GM23248 (cell line): ENCODE measurements at regions not wholly inside any gene's neighbourhood (a gene's known extent, or its start where the extent isn't known, plus 50 kb on each side); places are given as distances from the start of the nearest gene placed in this dataset.
"Not testable (repeated sequence)": the region's sequence is repeated elsewhere in the genome, so short reads cannot be mapped to it uniquely, and the experiment has no call there.

Source experiments
- DNase-seq: peaks from one replicate; pipeline ENCODE4 v3.0.0-alpha.2; 2015
- H2AFZ ChIP-seq: fragments of 200-600 bp; sonication (generic); 2 replicates; pipeline ENCODE4 v1.6.1; 2016; ENCODE audit warnings: antibody characterized with exemption
- H3F3A ChIP-seq: fragments of 200-600 bp; sonication (generic); 2 replicates; pipeline ENCODE4 v1.6.1; 2016; ENCODE audit warnings: mild to moderate bottlenecking, antibody characterized with exemption, mixed run types; ENCODE audit not compliant: insufficient read depth
- H3K27ac ChIP-seq: fragments of 200-600 bp; sonication (generic); 2 replicates; pipeline ENCODE4 v1.5.1; 2016; ENCODE audit warnings: mild to moderate bottlenecking
- H3K27me3 ChIP-seq: fragments of 200-600 bp; sonication (generic); replicated peaks from 2 replicates; pipeline ENCODE4 v1.6.1; 2016; ENCODE audit warnings: mild to moderate bottlenecking; ENCODE audit not compliant: insufficient read depth
- H3K36me3 ChIP-seq: fragments of 200-600 bp; sonication (generic); 2 replicates; pipeline ENCODE4 v1.6.1; 2016; ENCODE audit warnings: low read depth, mild to moderate bottlenecking
- H3K4me1 ChIP-seq: fragments of 200-600 bp; sonication (generic); 2 replicates; pipeline ENCODE4 v1.6.1; 2016; ENCODE audit warnings: mild to moderate bottlenecking; ENCODE audit not compliant: insufficient read depth
- H3K4me2 ChIP-seq: fragments of 200-600 bp; sonication (generic); one replicate; pipeline ENCODE4 v1.6.1; 2016; ENCODE audit warnings: mild to moderate bottlenecking; ENCODE audit not compliant: unreplicated experiment
- H3K4me3 ChIP-seq: fragments of 200-600 bp; sonication (generic); 2 replicates; pipeline ENCODE4 v1.5.1; 2016; ENCODE audit warnings: mild to moderate bottlenecking
- H3K79me2 ChIP-seq: fragments of 200-600 bp; sonication (generic); 2 replicates; pipeline ENCODE4 v1.6.1; 2016; ENCODE audit warnings: mild to moderate bottlenecking; ENCODE audit not compliant: insufficient read depth
- H3K9ac ChIP-seq: fragments of 200-600 bp; sonication (generic); 2 replicates; pipeline ENCODE4 v1.6.1; 2016; ENCODE audit warnings: mild to moderate bottlenecking
- H3K9me2 ChIP-seq: fragments of 200-600 bp; sonication (generic); 2 replicates; pipeline ENCODE4 v1.6.1; 2016; ENCODE audit warnings: mixed run types, mild to moderate bottlenecking, moderate library complexity; ENCODE audit not compliant: insufficient read depth
- H3K9me3 ChIP-seq: fragments of 200-600 bp; sonication (generic); one replicate; pipeline ENCODE4 v1.6.1; 2017; ENCODE audit warnings: low read depth
- H4K20me1 ChIP-seq: fragments of 200-600 bp; sonication (generic); 2 replicates; pipeline ENCODE4 v1.6.0; 2016; ENCODE audit not compliant: insufficient read depth
- EZH2 ChIP-seq: fragments of 200-600 bp; sonication (generic); IDR thresholded peaks from 2 replicates; pipeline ENCODE4 v1.6.1; 2018; ENCODE audit warnings: antibody characterized with exemption, mild to moderate bottlenecking; ENCODE audit not compliant: insufficient read depth, poor library complexity, severe bottlenecking
- EZH2phosphoT487 ChIP-seq: fragments of 200-600 bp; sonication (generic); IDR thresholded peaks from 2 replicates; pipeline ENCODE4 v1.6.1; 2018; ENCODE audit warnings: antibody characterized with exemption, moderate library complexity, mild to moderate bottlenecking, low read depth; ENCODE audit not compliant: insufficient read depth
- whole genome bisulfite sequencing, 2 experiments: methylation state at CpG; one replicate each; pipeline ENCODE4 v1.1.6; 2015 to 2017; ENCODE audit warnings: low lambda C conversion rate in 2 of 2, low coverage in 1 of 2; ENCODE audit errors: missing lambda C conversion rate in 2 of 2; 5-methylcytosine and 5-hydroxymethylcytosine counted together
- in situ Hi-C: fragments of 300-500 bp; cut with MboI; formaldehyde crosslinking; loops from 2 replicates; pipeline ENCODE4 v1.15.0; 2020

DNA sequence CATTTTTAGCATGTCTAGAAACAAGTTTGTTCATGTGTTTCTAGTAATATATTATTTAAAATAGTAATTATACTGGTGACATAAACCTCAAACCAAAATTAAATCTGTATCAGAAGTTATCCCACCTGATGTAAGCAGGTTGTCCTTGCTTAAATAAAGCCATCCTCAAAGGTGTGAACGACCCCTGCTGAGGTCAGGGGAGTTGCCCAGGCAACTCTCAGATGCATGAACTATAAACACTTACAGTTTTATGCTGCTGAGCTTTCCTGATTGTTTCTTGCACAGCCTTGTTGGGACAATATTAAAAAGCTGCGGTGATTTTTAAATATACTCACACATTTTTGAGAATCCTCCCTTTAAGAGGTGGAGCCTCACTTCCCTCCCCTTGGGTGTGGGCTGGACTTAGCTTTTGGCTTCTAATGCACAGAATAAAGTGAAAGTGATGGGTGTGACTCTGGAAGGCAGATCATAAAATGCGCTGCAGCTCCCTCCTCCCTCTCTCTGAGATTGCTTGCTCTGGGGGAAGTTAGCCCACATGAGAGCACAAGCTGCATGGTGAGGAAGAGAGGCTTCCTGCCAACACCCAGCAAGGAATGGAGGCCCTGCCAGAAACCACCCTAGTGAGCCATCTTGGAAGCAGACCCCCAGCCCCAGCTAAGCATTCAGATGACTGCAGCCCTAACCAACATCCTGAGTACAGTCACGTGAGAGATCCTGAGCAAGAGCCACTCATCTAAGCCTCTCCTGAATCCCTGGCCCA is 152.7 kb downstream of the SKIDA1 start:
- Histone ChIP-seq H2AFZ (peak overlapping the region; percentile 74), H4K20me1 (no peaks in the 10 kb centered on the region), H3K9me2 (no peaks in the 10 kb centered on the region), H3K4me1 (peaks cover 13% of the 10 kb centered on the region), H3K79me2 (no peaks in the 10 kb centered on the region), H3K36me3 (no peaks in the 10 kb centered on the region), H3K27me3 (no peaks in the 10 kb centered on the region), H3K4me2 (peak overlapping the region; percentile 33), H3K9me3 (no peaks in the 10 kb centered on the region), H3F3A (peaks cover 15% of the 10 kb centered on the region; the same call in 1 of the 2 replicates), H3K27ac (peak overlapping the region; percentile 43), H3K9ac (0 out of 2 replicates have a peak overlapping the region, but pooled peaks have one; percentile 4), H3K4me3 (peak overlapping the region; percentile 35)
- peak; percentile 93 for DNase-seq
- 0 to 5% methylated on average over 4 of the region's 4 CpGs for WGBS, 2 experiments
- TF ChIP-seq EZH2 (no peak), EZH2phosphoT487 (no peak)
- in situ Hi-C loops = no loop called here

DNA sequence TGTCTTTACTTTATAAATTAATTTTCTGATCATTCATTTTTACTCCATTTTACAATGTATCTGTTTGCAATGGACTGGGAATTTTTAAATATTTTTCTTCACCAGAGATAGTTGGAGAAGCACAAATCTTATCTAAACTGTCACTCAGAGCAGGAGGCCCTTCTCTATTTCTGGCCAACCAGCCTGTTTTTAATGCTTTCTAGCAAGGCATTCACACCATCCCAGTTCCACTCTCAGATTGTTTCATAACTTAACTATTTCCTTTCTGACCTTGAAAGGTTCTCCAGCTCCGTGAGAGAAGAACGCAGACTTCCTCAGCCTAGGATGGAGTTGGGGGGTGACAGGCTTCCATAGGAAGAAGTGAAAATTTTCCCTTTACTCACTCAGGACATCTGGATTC is 155.8 kb downstream of the SKIDA1 start:
- Histone ChIP-seq H3K9me2 (no peaks in the 10 kb centered on the region), H3K79me2 (no peaks in the 10 kb centered on the region), H3K27ac (no peak overlapping the region), H3K9me3 (no peaks in the 10 kb centered on the region), H3K36me3 (no peaks in the 10 kb centered on the region), H3K9ac (no peak overlapping the region), H3K4me2 (no peak overlapping the region), H3F3A (peaks cover 25% of the 10 kb centered on the region; the same call in 1 of the 2 replicates), H3K4me1 (peaks cover 26% of the 10 kb centered on the region), H3K4me3 (no peak overlapping the region), H2AFZ (no peak overlapping the region), H4K20me1 (no peaks in the 10 kb centered on the region), H3K27me3 (no peaks in the 10 kb centered on the region)
- in situ Hi-C loops = no loop called here
- TF ChIP-seq EZH2phosphoT487 (no peak), EZH2 (no peak)
- WGBS, 2 experiments = 72 to 81% methylated on average over 2 of the region's 2 CpGs
- DNase-seq = no peak

DNA sequence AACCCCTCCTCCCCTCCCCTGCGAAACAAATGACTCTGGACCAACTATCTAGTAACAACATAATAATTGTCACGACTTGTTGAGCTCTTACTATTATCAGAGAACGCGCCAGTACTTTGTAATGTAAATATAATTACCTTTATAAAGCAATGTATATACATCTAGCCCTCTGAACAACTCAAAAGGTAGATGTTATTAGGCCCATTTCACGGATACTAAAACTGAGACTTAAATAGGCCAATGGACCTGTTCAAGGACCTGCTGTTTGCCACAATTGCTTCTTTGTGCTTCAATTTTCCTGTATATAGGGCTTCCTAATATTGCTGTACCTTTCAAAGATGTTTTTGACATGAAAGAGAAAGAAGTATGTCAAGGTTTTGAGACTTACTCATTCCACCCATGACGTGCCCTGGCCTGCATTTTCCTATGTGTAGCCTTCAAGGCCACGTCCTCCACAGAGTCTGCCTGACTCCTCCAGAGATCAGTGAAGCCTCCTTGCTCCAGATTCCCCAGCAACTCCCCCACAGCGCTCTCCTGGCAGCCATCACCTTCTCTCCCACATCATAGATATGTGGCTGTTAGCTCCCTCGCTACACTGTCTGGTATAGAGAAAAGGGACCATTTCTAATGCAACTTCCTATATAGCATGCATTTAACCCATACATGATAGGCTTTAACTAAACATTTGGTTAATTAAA is 156.6 kb downstream of the SKIDA1 start:
- Histone ChIP-seq H3K4me3 (no peak overlapping the region), H3F3A (peaks cover 25% of the 10 kb centered on the region; the same call in 1 of the 2 replicates), H3K9me2 (no peaks in the 10 kb centered on the region), H3K4me2 (no peak overlapping the region), H2AFZ (no peak overlapping the region), H3K27ac (no peak overlapping the region), H3K27me3 (no peaks in the 10 kb centered on the region), H3K9ac (no peak overlapping the region), H3K79me2 (no peaks in the 10 kb centered on the region), H3K9me3 (no peaks in the 10 kb centered on the region), H3K36me3 (no peaks in the 10 kb centered on the region), H3K4me1 (peaks cover 34% of the 10 kb centered on the region), H4K20me1 (no peaks in the 10 kb centered on the region)
- 87 to 88% methylated on average over 9 of the region's 9 CpGs for WGBS, 2 experiments
- in situ Hi-C loops = no loop called here
- DNase-seq = no peak
- no peak for TF ChIP-seq EZH2
- no peak for TF ChIP-seq EZH2phosphoT487

DNA sequence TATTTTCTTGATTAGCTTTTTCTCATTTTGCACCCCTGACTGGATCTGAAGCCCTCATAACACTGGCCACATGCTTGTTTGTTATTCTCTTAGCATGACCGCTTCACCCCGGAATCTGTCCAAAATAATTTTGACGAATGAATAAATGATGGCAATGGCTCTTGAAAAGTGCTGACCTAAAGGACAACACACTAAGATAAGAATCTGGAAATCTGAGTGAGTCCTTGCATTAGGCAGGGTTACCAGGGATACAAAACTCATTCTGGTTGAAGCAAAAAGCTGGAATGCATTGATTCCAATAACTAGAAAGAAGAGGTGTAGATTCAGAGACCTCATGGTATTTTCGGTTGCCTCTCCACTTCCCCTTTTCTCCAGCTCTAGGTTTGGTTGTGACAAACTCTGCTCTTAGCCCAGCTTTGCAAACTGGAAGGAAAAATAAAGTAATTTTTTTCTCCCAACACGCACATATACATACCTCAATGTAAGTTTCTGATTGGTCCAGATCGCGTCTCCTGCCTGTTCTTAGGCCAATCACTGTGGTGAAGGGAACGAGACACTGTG is 157.4 kb downstream of the SKIDA1 start:
- no peak overlapping the region for H3K27ac ChIP-seq
- TF ChIP-seq EZH2 (no peak), EZH2phosphoT487 (no peak)
- no peaks in the 10 kb centered on the region for H3K36me3 ChIP-seq
- no peak overlapping the region for H3K9ac ChIP-seq
- no peaks in the 10 kb centered on the region for H3K9me3 ChIP-seq
- in situ Hi-C loops = no loop called here
- H3K9me2 ChIP-seq = no peaks in the 10 kb centered on the region
- peaks cover 31% of the 10 kb centered on the region for H3K4me1 ChIP-seq
- H2AFZ ChIP-seq = no peak overlapping the region
- DNase-seq = no peak
- peaks cover 25% of the 10 kb centered on the region; the same call in 1 of the 2 replicates for H3F3A ChIP-seq
- no peaks in the 10 kb centered on the region for H3K79me2 ChIP-seq
- no peaks in the 10 kb centered on the region for H4K20me1 ChIP-seq
- WGBS, 2 experiments = 89 to 90% methylated on average over 8 of the region's 8 CpGs
- no peak overlapping the region for H3K4me3 ChIP-seq
- no peak overlapping the region for H3K4me2 ChIP-seq
- H3K27me3 ChIP-seq = no peaks in the 10 kb centered on the region

DNA sequence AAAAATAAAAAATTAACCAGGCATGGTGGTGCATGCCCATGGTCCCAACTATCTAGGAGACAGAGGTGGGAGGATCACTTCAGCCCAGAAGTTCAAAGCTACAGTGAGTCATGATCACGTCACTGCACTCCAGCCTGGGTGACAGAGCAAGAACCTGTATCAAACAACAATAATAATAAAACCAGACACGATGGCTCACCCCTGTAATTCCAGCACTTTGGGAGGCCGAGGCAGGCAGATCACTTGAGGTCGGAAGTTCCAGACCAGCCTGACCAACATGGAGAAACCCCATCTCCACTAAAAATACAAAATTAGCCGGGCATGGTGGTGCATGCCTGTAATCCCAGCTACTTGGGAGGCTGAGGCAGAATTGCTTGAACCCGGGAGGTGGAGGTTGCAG is 159.4 kb downstream of the SKIDA1 start:
- H4K20me1 ChIP-seq, H3K36me3 ChIP-seq, H3K79me2 ChIP-seq, H3K9me2 ChIP-seq, H3K9ac ChIP-seq, H3K4me3 ChIP-seq, H3K27me3 ChIP-seq, H2AFZ ChIP-seq, H3K27ac ChIP-seq, H3K4me2 ChIP-seq, H3K9me3 ChIP-seq, in situ Hi-C loops: not testable (repeated sequence)
- DNase-seq = peak; percentile 77
- Histone ChIP-seq H3F3A (peaks cover 26% of the 10 kb centered on the region; the same call in 1 of the 2 replicates), H3K4me1 (peaks cover 25% of the 10 kb centered on the region)
- WGBS, 2 experiments = 43 to 44% methylated on average over 6 of the region's 6 CpGs
